Liver (tissue), 8 donors: ENCODE measurements at regions not wholly inside any gene's neighbourhood (a gene's known extent, or its start where the extent isn't known, plus 50 kb on each side); places are given as distances from the start of the nearest gene placed in this dataset.

ENCODE experiments used
- DNase-seq: peaks from one replicate; pipeline ENCODE4 v3.0.0-alpha.2; 2017; ENCODE audit warnings: low spot score
- H3K27ac ChIP-seq, 2 donors: one replicate each; pipeline ENCODE4 v1.7.0; 2013; ENCODE audit warnings: inconsistent platforms in 2 of 2, low read length in 2 of 2, control low read depth in 1 of 2, low read depth in 1 of 2, mild to moderate bottlenecking in 1 of 2
- H3K27me3 ChIP-seq, 4 donors: one replicate each; pipeline versions ENCODE4 v1.6.1 to v1.7.0; 2013; ENCODE audit warnings: low read length in 3 of 4, inconsistent platforms in 1 of 4, mild to moderate bottlenecking in 1 of 4, moderate library complexity in 1 of 4; ENCODE audit not compliant: control insufficient read depth in 4 of 4, insufficient read depth in 4 of 4
- H3K36me3 ChIP-seq, 4 donors: one replicate each; pipeline versions ENCODE4 v1.6.1 to v1.7.0; 2013; ENCODE audit warnings: low read length in 3 of 4, mild to moderate bottlenecking in 3 of 4, low read depth in 1 of 4, moderate library complexity in 1 of 4; ENCODE audit not compliant: control insufficient read depth in 4 of 4, insufficient read depth in 3 of 4
- H3K4me1 ChIP-seq, 4 donors: one replicate each; pipeline versions ENCODE4 v1.6.1 to v1.7.0; 2013; ENCODE audit warnings: low read length in 3 of 4, mild to moderate bottlenecking in 3 of 4, moderate library complexity in 1 of 4; ENCODE audit not compliant: control insufficient read depth in 4 of 4, insufficient read depth in 4 of 4
- H3K4me3 ChIP-seq, 3 donors: one replicate each; pipeline versions ENCODE4 v1.6.1 to v1.7.0; 2013; ENCODE audit warnings: low read length in 3 of 3, control low read depth in 1 of 3, low read depth in 1 of 3, mild to moderate bottlenecking in 1 of 3
- H3K9ac ChIP-seq, 2 donors: one replicate each; pipeline ENCODE4 v1.7.0; 2013; ENCODE audit warnings: low read length in 2 of 2, mild to moderate bottlenecking in 2 of 2, moderate library complexity in 2 of 2, control low read depth in 1 of 2, low read depth in 1 of 2
- H3K9me3 ChIP-seq, 4 donors: one replicate each; pipeline versions ENCODE4 v1.6.1 to v1.7.0; 2013; ENCODE audit warnings: low read length in 3 of 4; ENCODE audit not compliant: control insufficient read depth in 4 of 4
- EGR1 ChIP-seq, 2 donors: IDR thresholded peaks; 2 replicates each; pipeline ENCODE4 v1.6.1; 2016 to 2018; ENCODE audit warnings: antibody characterized with exemption in 2 of 2, low read depth in 2 of 2
- FOXA1 ChIP-seq: IDR thresholded peaks from 2 replicates; pipeline ENCODE4 v1.6.1; 2016; ENCODE audit warnings: antibody characterized with exemption
- FOXA2 ChIP-seq: IDR thresholded peaks from 2 replicates; pipeline ENCODE4 v1.6.1; 2016; ENCODE audit warnings: antibody characterized with exemption
- GABPA ChIP-seq, 2 donors: IDR thresholded peaks in 1 of 2; conservative IDR thresholded peaks in 1 of 2; 2 replicates each; pipeline ENCODE4 v1.6.1; 2016; ENCODE audit warnings: antibody characterized with exemption in 2 of 2, mild to moderate bottlenecking in 1 of 2, moderate library complexity in 1 of 2
- HNF4A ChIP-seq, 2 donors: conservative IDR thresholded peaks; 2 replicates each; pipeline ENCODE4 v1.6.1; 2016; ENCODE audit warnings: antibody characterized with exemption in 2 of 2, mild to moderate bottlenecking in 2 of 2
- HNF4G ChIP-seq: IDR thresholded peaks from 2 replicates; pipeline ENCODE4 v1.6.1; 2016; ENCODE audit warnings: antibody characterized with exemption
- JUND ChIP-seq, 2 donors: IDR thresholded peaks; 2 replicates each; pipeline ENCODE4 v1.6.1; 2016; ENCODE audit warnings: antibody characterized with exemption in 2 of 2
- NR2F2 ChIP-seq: IDR thresholded peaks from 2 replicates; pipeline ENCODE4 v1.6.1; 2016; ENCODE audit warnings: antibody characterized with exemption
- RAD21 ChIP-seq, 2 donors: IDR thresholded peaks; 2 replicates each; pipeline ENCODE4 v1.6.1; 2016; ENCODE audit warnings: antibody characterized with exemption in 2 of 2, mild to moderate bottlenecking in 2 of 2
- RXRA ChIP-seq, 2 donors: IDR thresholded peaks; 2 replicates each; pipeline ENCODE4 v1.6.1; 2017 to 2018; ENCODE audit warnings: antibody characterized with exemption in 2 of 2, mild to moderate bottlenecking in 1 of 2
- SP1 ChIP-seq: IDR thresholded peaks from 2 replicates; pipeline ENCODE4 v1.6.1; 2018; ENCODE audit warnings: antibody characterized with exemption, mild to moderate bottlenecking
- TAF1 ChIP-seq: conservative IDR thresholded peaks from 2 replicates; pipeline ENCODE4 v1.6.1; 2016; ENCODE audit warnings: antibody characterized with exemption, mild to moderate bottlenecking
- YY1 ChIP-seq: IDR thresholded peaks from 2 replicates; pipeline ENCODE4 v1.6.1; 2016; ENCODE audit warnings: antibody characterized with exemption, mild to moderate bottlenecking
- WGBS: extraction: QIAGEN DNeasy Blood & Tissue Kit; methylation state at CpG from one replicate; pipeline ENCODE4 v1.1.7; 2013; 5-methylcytosine and 5-hydroxymethylcytosine counted together
- TF ChIP-seq, protein P1 (sequence below): IDR thresholded peaks from 2 replicates; pipeline ENCODE4 v1.6.1; 2016; ENCODE audit warnings: antibody characterized with exemption
- TF ChIP-seq, protein P2 (sequence below): IDR thresholded peaks from 2 replicates; pipeline ENCODE4 v1.6.1; 2016; ENCODE audit warnings: antibody characterized with exemption
- TF ChIP-seq, protein P3 (sequence below): IDR thresholded peaks from 2 replicates; pipeline ENCODE4 v1.6.1; 2016; ENCODE audit warnings: antibody characterized with exemption
- TF ChIP-seq, protein P4 (sequence below): fragments of 150-350 bp; IDR thresholded peaks from 2 replicates; pipeline ENCODE4 v1.5.1; 2017; ENCODE audit warnings: improper control_type of control experiment, low read depth, low read length; ENCODE audit not compliant: missing input control
- donor health status: healthy.
- donor health status: healthy.
- donor health status: healthy.
- donor health status: healthy.
- donor health status: healthy.

DNA sequence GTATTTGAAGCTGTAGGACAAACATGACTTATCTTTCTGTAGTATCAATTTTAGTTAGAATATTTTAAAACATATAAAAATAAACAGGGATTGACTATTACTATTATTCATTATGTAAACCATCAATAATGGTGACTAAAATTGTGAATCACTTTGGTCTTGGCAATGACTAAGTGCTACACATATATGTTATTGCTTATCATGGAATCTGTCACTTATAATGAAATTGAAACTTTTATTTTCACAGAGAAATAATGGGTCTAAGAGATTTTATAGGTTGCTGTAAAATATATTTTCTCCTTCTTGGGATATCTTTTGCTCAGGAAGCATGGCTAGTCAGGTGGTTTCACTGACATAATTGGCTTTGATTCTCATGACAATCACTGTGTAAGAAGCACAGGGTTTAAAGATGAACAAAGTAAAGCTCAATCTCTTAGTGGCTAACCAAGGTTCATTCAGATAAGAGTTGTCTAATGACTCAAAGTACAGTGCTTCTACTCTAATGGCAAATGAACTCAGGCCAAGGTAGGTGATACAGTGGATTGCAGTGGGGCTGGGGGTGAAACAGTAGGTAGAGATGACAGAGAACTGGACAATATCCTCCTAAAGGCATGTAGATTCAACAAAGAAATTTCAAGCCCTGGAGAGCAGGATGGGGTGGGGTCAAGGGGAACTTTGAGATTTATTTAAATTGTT lies 98.6 kb upstream of the FANCL start:
- DNase-seq = no peak
- no peaks in the 10 kb centered on the region for H3K36me3 ChIP-seq

DNA sequence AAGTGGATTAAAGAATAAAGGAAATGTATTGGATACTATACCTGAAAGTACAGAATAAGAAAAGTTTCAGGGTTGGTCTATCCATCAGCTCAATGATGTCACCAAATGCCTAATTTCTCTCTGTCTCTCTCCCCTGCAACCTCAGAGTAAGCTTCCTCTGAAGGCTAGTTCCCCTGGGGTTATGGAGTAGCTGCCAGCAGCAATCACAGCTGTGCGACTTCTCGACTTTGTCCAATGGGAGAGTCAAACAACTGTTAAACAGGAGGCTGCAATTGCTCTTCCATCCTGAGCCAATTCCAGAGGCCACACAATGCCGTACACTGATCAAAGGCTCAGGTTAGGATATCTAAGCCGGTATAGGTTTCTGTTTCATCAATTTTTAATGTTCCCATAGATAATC lies 95.3 kb upstream of the FANCL start:
- 84% methylated on average over 4 of the region's 4 CpGs for WGBS
- H3K27ac ChIP-seq = no peak overlapping the region
- DNase-seq = no peak
- no peaks in the 10 kb centered on the region for H3K36me3 ChIP-seq
- no peak overlapping the region for H3K4me3 ChIP-seq
- H3K9ac ChIP-seq = no peak overlapping the region
- no peak for TF ChIP-seq GABPA (IDR thresholded peaks at IDR 0.05 in 1 of 2, conservative IDR thresholded peaks at IDR 0.05 in 1 of 2)
- TF ChIP-seq TAF1 = no peak
- TF ChIP-seq FOXA1 = no peak
- no peak for TF ChIP-seq RXRA (IDR thresholded peaks at IDR 0.05)
- no peak for TF ChIP-seq SP1
- TF ChIP-seq, protein P1, sequence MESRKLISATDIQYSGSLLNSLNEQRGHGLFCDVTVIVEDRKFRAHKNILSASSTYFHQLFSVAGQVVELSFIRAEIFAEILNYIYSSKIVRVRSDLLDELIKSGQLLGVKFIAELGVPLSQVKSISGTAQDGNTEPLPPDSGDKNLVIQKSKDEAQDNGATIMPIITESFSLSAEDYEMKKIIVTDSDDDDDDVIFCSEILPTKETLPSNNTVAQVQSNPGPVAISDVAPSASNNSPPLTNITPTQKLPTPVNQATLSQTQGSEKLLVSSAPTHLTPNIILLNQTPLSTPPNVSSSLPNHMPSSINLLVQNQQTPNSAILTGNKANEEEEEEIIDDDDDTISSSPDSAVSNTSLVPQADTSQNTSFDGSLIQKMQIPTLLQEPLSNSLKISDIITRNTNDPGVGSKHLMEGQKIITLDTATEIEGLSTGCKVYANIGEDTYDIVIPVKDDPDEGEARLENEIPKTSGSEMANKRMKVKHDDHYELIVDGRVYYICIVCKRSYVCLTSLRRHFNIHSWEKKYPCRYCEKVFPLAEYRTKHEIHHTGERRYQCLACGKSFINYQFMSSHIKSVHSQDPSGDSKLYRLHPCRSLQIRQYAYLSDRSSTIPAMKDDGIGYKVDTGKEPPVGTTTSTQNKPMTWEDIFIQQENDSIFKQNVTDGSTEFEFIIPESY = no peak
- TF ChIP-seq, protein P2, sequence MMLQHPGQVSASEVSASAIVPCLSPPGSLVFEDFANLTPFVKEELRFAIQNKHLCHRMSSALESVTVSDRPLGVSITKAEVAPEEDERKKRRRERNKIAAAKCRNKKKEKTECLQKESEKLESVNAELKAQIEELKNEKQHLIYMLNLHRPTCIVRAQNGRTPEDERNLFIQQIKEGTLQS = no peak
- no peak for TF ChIP-seq NR2F2
- TF ChIP-seq EGR1 (IDR thresholded peaks at IDR 0.05; ENCODE audit: low read depth in 2 of 2) = no peak
- no peak for TF ChIP-seq HNF4G
- TF ChIP-seq YY1 = no peak
- TF ChIP-seq, protein P3, sequence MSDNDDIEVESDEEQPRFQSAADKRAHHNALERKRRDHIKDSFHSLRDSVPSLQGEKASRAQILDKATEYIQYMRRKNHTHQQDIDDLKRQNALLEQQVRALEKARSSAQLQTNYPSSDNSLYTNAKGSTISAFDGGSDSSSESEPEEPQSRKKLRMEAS = no peak
- no peak for TF ChIP-seq HNF4A (conservative IDR thresholded peaks at IDR 0.05)
- TF ChIP-seq, protein P4, sequence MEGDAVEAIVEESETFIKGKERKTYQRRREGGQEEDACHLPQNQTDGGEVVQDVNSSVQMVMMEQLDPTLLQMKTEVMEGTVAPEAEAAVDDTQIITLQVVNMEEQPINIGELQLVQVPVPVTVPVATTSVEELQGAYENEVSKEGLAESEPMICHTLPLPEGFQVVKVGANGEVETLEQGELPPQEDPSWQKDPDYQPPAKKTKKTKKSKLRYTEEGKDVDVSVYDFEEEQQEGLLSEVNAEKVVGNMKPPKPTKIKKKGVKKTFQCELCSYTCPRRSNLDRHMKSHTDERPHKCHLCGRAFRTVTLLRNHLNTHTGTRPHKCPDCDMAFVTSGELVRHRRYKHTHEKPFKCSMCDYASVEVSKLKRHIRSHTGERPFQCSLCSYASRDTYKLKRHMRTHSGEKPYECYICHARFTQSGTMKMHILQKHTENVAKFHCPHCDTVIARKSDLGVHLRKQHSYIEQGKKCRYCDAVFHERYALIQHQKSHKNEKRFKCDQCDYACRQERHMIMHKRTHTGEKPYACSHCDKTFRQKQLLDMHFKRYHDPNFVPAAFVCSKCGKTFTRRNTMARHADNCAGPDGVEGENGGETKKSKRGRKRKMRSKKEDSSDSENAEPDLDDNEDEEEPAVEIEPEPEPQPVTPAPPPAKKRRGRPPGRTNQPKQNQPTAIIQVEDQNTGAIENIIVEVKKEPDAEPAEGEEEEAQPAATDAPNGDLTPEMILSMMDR = no peak
- no peak for TF ChIP-seq RAD21 (IDR thresholded peaks at IDR 0.05)
- no peak for TF ChIP-seq FOXA2
- no peak for TF ChIP-seq JUND (IDR thresholded peaks at IDR 0.05)
- no peaks in the 10 kb centered on the region for H3K27me3 ChIP-seq
- no peaks in the 10 kb centered on the region for H3K9me3 ChIP-seq
- no peaks in the 10 kb centered on the region for H3K4me1 ChIP-seq

More for the DNA sequence above, 98.6 kb upstream of the FANCL start:
- Histone ChIP-seq H3K4me1 (no peaks in the 10 kb centered on the region), H3K4me3 (no peak overlapping the region), H3K9me3 (no peaks in the 10 kb centered on the region), H3K27me3 (no peaks in the 10 kb centered on the region), H3K9ac (no peak overlapping the region), H3K27ac (no peak overlapping the region)
- TF ChIP-seq FOXA1 = no peak
